Naive thymus-derived CD4-positive, alpha-beta T cell (primary cell): ENCODE measurements at regions not wholly inside any gene's neighbourhood (a gene's known extent, or its start where the extent isn't known, plus 50 kb on each side); places are given as distances from the start of the nearest gene placed in this dataset.

Experiments
- ATAC-seq: fragments of 150-1000 bp; cut with Tn5 transposase; 2 replicates; pipeline ENCODE4 v1.10.0; 2021; ENCODE audit warnings: mild to moderate bottlenecking, moderate library complexity
- CTCF ChIA-PET: fragments of 350-600 bp; sonication (Branson Sonifier 250); formaldehyde crosslinking; loops from one replicate; lab custom pipeline; 2021; ENCODE audit warnings: antibody characterized with exemption; lab: Charles Lee
- POLR2A ChIA-PET: fragments of 350-600 bp; sonication (Branson Sonifier 250); formaldehyde crosslinking; loops from one replicate; lab custom pipeline; 2021; ENCODE audit warnings: antibody characterized with exemption, inconsistent platforms; lab: Charles Lee
- DNase-seq, 9 donors: peaks; one replicate each; pipeline versions ENCODE4 v3.0.0 to v3.0.0-alpha.2; 2020 to 2022; ENCODE audit warnings: mixed read lengths in 1 of 9
- H3K27ac ChIP-seq: one replicate; pipeline ENCODE4 v1.7.0; 2013; ENCODE audit warnings: mild to moderate bottlenecking, low read depth, low read length, moderate library complexity
- H3K27me3 ChIP-seq, 2 donors: one replicate each; pipeline ENCODE4 v1.7.0; 2013; ENCODE audit warnings: low read length in 2 of 2, mild to moderate bottlenecking in 2 of 2, moderate library complexity in 2 of 2; ENCODE audit not compliant: control insufficient read depth in 2 of 2, insufficient read depth in 2 of 2
- H3K36me3 ChIP-seq, 3 experiments: 1 replicate in 2 of 3; 2 replicates in 1 of 3; pipeline ENCODE4 v1.7.0; 2013; ENCODE audit warnings: low read length in 3 of 3, mild to moderate bottlenecking in 3 of 3, moderate library complexity in 1 of 3; ENCODE audit not compliant: insufficient read depth in 3 of 3, control insufficient read depth in 2 of 3
- H3K4me1 ChIP-seq, 2 donors: one replicate each; pipeline ENCODE4 v1.7.0; 2013; ENCODE audit warnings: low read length in 2 of 2, mild to moderate bottlenecking in 2 of 2, moderate library complexity in 1 of 2; ENCODE audit not compliant: control insufficient read depth in 2 of 2, insufficient read depth in 2 of 2
- H3K4me3 ChIP-seq: 2 replicates; pipeline ENCODE4 v1.7.0; 2013; ENCODE audit warnings: mild to moderate bottlenecking, low read length
- H3K9me3 ChIP-seq, 3 experiments: 1 replicate in 2 of 3; 2 replicates in 1 of 3; pipeline ENCODE4 v1.7.0; 2013; ENCODE audit warnings: low read length in 3 of 3; ENCODE audit not compliant: control insufficient read depth in 2 of 3
- H3K27ac Mint-ChIP-seq, 9 donors: one replicate each; pipeline ENCODE4 v1.8.0; 2020 to 2022; ENCODE audit warnings: mixed read lengths in 9 of 9, mild to moderate bottlenecking in 8 of 9, moderate library complexity in 5 of 9, inconsistent platforms in 2 of 9
- H3K27me3 Mint-ChIP-seq, 5 donors: one replicate each; pipeline ENCODE4 v1.8.0; 2021 to 2022; ENCODE audit warnings: mixed read lengths in 5 of 5, mild to moderate bottlenecking in 1 of 5
- H3K36me3 Mint-ChIP-seq, 5 donors: one replicate each; pipeline ENCODE4 v1.8.0; 2020 to 2022; ENCODE audit warnings: mixed read lengths in 5 of 5, mild to moderate bottlenecking in 3 of 5, inconsistent platforms in 1 of 5
- H3K4me1 Mint-ChIP-seq, 7 donors: one replicate each; pipeline ENCODE4 v1.8.0; 2020 to 2022; ENCODE audit warnings: mixed read lengths in 7 of 7, mild to moderate bottlenecking in 3 of 7, inconsistent platforms in 1 of 7
- H3K4me3 Mint-ChIP-seq, 10 donors: one replicate each; pipeline ENCODE4 v1.8.0; 2020 to 2022; ENCODE audit warnings: mild to moderate bottlenecking in 10 of 10, mixed read lengths in 10 of 10, moderate library complexity in 6 of 10, inconsistent platforms in 2 of 10
- H3K9me3 Mint-ChIP-seq, 11 donors: one replicate each; pipeline ENCODE4 v1.8.0; 2020 to 2022; ENCODE audit warnings: mixed read lengths in 11 of 11, mild to moderate bottlenecking in 4 of 11, inconsistent platforms in 1 of 11, moderate library complexity in 1 of 11
- intact Hi-C, 2 donors: fragments of 100-400 bp; cut with micrococcal nuclease; formaldehyde crosslinking; loops; one replicate each; pipeline ENCODE4 v1.15.1; 2023

DNA sequence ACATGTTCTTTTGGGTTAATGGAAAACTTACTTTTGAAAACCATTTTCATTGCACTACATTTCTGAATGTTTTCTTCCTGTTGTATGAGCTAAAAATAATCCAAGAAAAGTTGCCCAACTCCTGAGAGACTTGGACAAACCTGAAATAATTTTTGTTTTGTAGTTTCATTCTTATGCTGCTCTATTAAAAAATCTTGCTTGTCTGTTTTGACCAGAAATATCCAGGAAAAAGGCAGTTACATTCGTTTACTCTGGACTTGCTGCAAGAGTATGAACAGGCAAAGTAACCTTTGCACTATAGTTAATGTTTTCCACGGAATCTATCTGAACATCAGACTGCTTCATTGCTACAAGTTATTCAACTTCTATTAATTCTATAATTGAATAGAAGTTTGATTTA, 200.1 kb upstream of the DAB2 start:
- ATAC-seq = no peak
- Histone ChIP-seq H3K4me3 (no peak overlapping the region), H3K27me3 (no peaks in the 10 kb centered on the region), H3K9me3 (no peaks in the 10 kb centered on the region), H3K4me1 (no peaks in the 10 kb centered on the region), H3K27ac (no peak overlapping the region), H3K36me3 (no peaks in the 10 kb centered on the region)
- intact Hi-C loops = no loop called here
- ChIA-PET POLR2A (no interaction called here), CTCF (no interaction called here)
- no peaks in the 10 kb centered on the region for H3K4me1 Mint-ChIP-seq
- no peaks in the 10 kb centered on the region for H3K36me3 Mint-ChIP-seq
- H3K27ac Mint-ChIP-seq = no peak overlapping the region
- H3K9me3 Mint-ChIP-seq = peaks cover 0 to 1% (median 0%) of the 10 kb centered on the region in 11 donors
- no peak for DNase-seq
- H3K4me3 Mint-ChIP-seq = no peak overlapping the region
- peaks cover 7 to 42% (median 27%) of the 10 kb centered on the region in 5 donors for H3K27me3 Mint-ChIP-seq

DNA sequence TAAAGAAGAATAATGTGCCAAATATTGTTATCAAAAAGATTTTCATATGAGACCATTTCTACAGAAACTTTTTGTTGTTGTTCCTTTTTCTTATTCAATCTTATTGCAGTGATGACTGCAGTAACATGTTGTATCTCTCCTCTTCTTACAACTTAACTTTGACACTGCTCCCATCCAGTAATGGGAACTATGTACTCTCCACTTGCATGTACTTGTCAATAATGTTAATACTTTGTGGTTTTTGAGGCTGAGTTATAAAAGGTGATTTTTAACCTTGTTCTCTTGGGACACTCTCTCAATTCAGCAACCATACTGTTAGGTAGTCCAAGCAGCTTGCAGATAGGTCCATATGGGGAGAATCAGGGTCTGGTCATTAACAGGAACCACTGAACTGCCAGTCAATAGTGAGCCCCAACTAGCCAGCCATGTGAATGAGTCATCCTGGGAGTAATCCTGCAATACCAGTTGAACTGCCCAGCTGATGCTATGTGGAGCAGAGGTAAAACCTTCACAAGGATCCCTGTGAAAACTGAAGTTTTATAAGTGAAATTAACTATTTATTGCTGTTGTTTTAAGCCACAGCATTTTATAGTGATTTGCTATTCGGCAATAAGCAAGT, 199.6 kb upstream of the DAB2 start:
- ATAC-seq (no peak), DNase-seq (no peak)
- intact Hi-C loops = no loop called here
- Mint-ChIP-seq H3K4me1 (no peaks in the 10 kb centered on the region), H3K4me3 (no peak overlapping the region), H3K27ac (no peak overlapping the region), H3K27me3 (peaks cover 2 to 38% (median 27%) of the 10 kb centered on the region in 5 donors), H3K36me3 (no peaks in the 10 kb centered on the region), H3K9me3 (peaks cover 0 to 1% (median 0%) of the 10 kb centered on the region in 11 donors)
- Histone ChIP-seq H3K36me3 (no peaks in the 10 kb centered on the region), H3K9me3 (no peaks in the 10 kb centered on the region), H3K4me3 (no peak overlapping the region), H3K4me1 (no peaks in the 10 kb centered on the region), H3K27me3 (no peaks in the 10 kb centered on the region), H3K27ac (no peak overlapping the region)
- ChIA-PET POLR2A (no interaction called here), CTCF (no interaction called here)

DNA sequence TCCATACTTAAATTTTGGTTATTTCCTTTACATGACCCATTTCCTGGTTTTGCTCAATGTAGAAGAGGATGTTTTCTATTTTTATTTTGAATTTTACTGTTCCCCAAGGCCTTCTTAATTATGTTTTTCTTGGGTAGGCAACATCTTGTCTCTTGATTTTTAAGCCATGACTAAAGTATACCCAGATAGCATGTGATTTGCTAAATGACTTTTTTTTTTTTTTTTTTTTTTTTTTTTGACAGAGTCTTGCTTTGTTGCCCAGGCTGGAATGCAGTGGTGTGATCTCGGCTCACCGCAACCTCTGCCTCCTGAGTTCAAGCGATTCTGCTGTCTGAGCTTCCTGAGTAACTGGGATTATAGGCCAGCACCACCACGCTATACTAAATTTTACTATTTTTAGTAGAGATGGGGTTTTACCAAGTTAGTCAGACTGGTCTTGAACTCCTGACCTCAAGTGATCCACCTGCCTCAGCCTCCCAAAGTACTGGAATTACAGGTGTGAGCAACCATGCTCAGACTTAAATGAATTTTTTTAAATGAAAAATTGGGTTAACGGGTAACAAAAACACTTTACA, 198.6 kb upstream of the DAB2 start:
- H3K4me3 Mint-ChIP-seq = no peak overlapping the region
- no peak for ATAC-seq
- intact Hi-C loops = no loop called here

DNA sequence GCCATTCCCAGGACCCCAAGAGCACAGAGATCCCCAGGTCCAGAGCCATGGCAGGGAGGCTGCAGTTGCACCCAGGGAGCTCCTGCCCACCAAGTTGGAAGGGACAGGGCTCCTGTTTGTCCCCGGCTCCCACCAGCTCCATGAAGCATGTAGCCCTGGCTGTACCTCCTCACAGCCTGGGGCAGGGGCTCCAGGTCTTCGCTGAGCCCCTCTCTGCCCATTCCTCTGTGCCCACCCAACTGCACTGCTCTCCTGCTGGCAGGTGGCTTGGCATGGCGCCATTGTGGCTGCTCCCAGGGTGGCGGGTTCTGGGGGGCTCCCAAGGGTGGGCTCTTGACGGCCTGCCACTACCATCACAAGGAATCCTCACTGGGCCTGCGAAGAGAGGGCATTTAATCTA, 197.5 kb upstream of the DAB2 start:
- Histone ChIP-seq H3K27me3 (no peaks in the 10 kb centered on the region), H3K4me3 (no peak overlapping the region), H3K9me3 (no peaks in the 10 kb centered on the region), H3K36me3 (no peaks in the 10 kb centered on the region), H3K4me1 (no peaks in the 10 kb centered on the region), H3K27ac (no peak overlapping the region)
- Mint-ChIP-seq H3K9me3 (peaks cover 0 to 1% (median 0%) of the 10 kb centered on the region in 11 donors), H3K4me3 (no peak overlapping the region), H3K27ac (no peak overlapping the region), H3K4me1 (no peaks in the 10 kb centered on the region), H3K27me3 (peaks cover 0 to 24% (median 19%) of the 10 kb centered on the region in 5 donors), H3K36me3 (no peaks in the 10 kb centered on the region)
- ChIA-PET CTCF (interaction anchor here (0.6 kb wide), 1 partner anchor 1778 kb away, joined by 3 read pairs; no protein-coding TSS in a partner anchor), POLR2A (interaction anchor here (0.7 kb wide), 1 partner anchor 12 kb away, joined by 4 read pairs; no protein-coding TSS in a partner anchor)
- DNase-seq (no peak), ATAC-seq (no peak)
- intact Hi-C loops = no loop called here

More for the DNA sequence above, 198.6 kb upstream of the DAB2 start:
- Mint-ChIP-seq H3K27me3 (peaks cover 0 to 30% (median 25%) of the 10 kb centered on the region in 5 donors), H3K27ac (no peak overlapping the region), H3K36me3 (no peaks in the 10 kb centered on the region), H3K4me1 (no peaks in the 10 kb centered on the region), H3K9me3 (peaks cover 0 to 1% (median 0%) of the 10 kb centered on the region in 11 donors)
- no peak for DNase-seq
- POLR2A ChIA-PET = interaction anchor here (0.5 kb wide), 1 partner anchor 1194 kb away, joined by 4 read pairs; no protein-coding TSS in a partner anchor
- Histone ChIP-seq H3K27me3 (no peaks in the 10 kb centered on the region), H3K36me3 (no peaks in the 10 kb centered on the region), H3K27ac (no peak overlapping the region), H3K9me3 (no peaks in the 10 kb centered on the region), H3K4me1 (no peaks in the 10 kb centered on the region), H3K4me3 (no peak overlapping the region)
- CTCF ChIA-PET = no interaction called here

DNA sequence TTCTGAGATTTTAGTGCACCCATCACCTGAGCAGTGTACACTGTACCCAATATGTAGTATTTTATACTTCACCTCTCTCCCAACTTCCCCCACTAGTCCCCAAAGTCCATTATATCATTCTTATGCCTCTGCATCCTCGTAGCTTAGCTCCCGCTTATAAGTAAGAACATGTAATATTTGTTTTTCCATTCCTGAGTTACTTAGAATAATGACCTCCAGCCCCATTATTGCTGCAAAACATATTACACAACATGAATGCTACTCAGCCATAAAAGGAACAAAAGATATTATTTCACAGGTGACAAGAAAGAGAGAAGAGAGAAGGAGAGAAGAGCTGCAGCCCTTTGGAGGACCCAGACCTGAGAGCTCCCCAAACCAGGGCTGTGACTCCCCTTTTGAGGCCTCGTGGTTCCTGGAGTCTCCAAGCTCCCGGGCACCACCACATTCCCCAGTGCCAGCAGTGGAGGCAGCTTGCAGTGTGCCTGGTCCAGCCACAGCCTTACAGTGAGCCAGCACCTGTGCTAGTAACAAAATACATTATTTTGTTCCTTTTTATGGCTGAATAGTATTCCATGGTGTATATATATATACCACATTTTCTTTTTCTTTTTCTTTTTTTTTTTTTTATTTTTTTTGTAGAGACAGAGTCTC, 194.5 kb upstream of the DAB2 start:
- ATAC-seq = no peak
- Histone ChIP-seq H3K4me3 (no peak overlapping the region), H3K36me3 (no peaks in the 10 kb centered on the region), H3K4me1 (no peaks in the 10 kb centered on the region), H3K27ac (no peak overlapping the region), H3K27me3 (no peaks in the 10 kb centered on the region), H3K9me3 (no peaks in the 10 kb centered on the region)
- Mint-ChIP-seq H3K4me3 (no peak overlapping the region), H3K27me3 (peaks cover under 1 to 10% (median 5%) of the 10 kb centered on the region in 5 donors), H3K4me1 (no peaks in the 10 kb centered on the region), H3K9me3 (peaks cover 0 to 1% (median 0%) of the 10 kb centered on the region in 11 donors), H3K36me3 (no peaks in the 10 kb centered on the region), H3K27ac (no peak overlapping the region)
- ChIA-PET CTCF (no interaction called here), POLR2A (no interaction called here)
- no peak for DNase-seq
- intact Hi-C loops = no loop called here

DNA sequence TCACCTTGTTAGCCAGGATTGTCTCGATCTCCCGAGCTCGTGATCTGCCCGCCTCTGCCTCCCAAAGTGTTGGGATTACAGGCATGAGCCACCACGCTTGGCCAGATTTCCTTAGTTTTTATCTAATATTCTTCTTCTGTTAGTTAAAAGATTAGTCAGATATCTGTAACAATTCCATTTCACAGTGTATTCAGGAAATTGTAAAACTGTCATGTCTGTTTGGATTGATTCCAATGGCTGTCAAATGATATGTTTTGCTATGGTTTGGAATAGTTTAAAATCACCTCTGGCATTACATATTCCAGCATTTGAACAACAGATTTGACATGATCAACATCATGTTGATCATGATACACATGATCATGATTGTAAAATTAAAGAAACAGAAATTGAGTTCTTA, 193.6 kb upstream of the DAB2 start:
- peaks cover 0 to 1% (median 0%) of the 10 kb centered on the region in 11 donors for H3K9me3 Mint-ChIP-seq
- Histone ChIP-seq H3K27me3 (no peaks in the 10 kb centered on the region), H3K4me1 (no peaks in the 10 kb centered on the region), H3K4me3 (no peak overlapping the region), H3K36me3 (no peaks in the 10 kb centered on the region), H3K9me3 (no peaks in the 10 kb centered on the region), H3K27ac (no peak overlapping the region)
- no peak overlapping the region for H3K4me3 Mint-ChIP-seq
- ChIA-PET CTCF (no interaction called here), POLR2A (no interaction called here)
- no peaks in the 10 kb centered on the region for H3K4me1 Mint-ChIP-seq
- no peak overlapping the region for H3K27ac Mint-ChIP-seq
- DNase-seq (no peak), ATAC-seq (no peak)
- intact Hi-C loops = no loop called here
- H3K27me3 Mint-ChIP-seq = peaks cover 0 to 10% (median 4%) of the 10 kb centered on the region in 5 donors
- no peaks in the 10 kb centered on the region for H3K36me3 Mint-ChIP-seq
